Effector memory CD4-positive, alpha-beta T cell (primary cell): ENCODE measurements at regions not wholly inside any gene's neighbourhood (a gene's known extent, or its start where the extent isn't known, plus 50 kb on each side); places are given as distances from the start of the nearest gene placed in this dataset.

Experiments
- DNase-seq, 3 donors: peaks; one replicate each; pipeline ENCODE4 v3.0.0-alpha.2; 2020
- H3K27ac ChIP-seq: 2 replicates; pipeline ENCODE4 v1.7.0; 2013; ENCODE audit warnings: mild to moderate bottlenecking, low read length, moderate library complexity; ENCODE audit not compliant: insufficient read depth, poor library complexity, severe bottlenecking
- H3K27me3 ChIP-seq: replicated peaks from 2 replicates; pipeline ENCODE4 v1.7.0; 2013; ENCODE audit warnings: mild to moderate bottlenecking, low read length; ENCODE audit not compliant: insufficient read depth, control insufficient read depth, poor library complexity, severe bottlenecking
- H3K36me3 ChIP-seq: 2 replicates; pipeline ENCODE4 v1.7.0; 2013; ENCODE audit warnings: mild to moderate bottlenecking, low read length, moderate library complexity; ENCODE audit not compliant: control insufficient read depth, insufficient read depth
- H3K4me1 ChIP-seq: 2 replicates; pipeline ENCODE4 v1.7.0; 2013; ENCODE audit warnings: low read length, mild to moderate bottlenecking; ENCODE audit not compliant: control insufficient read depth, insufficient read depth, poor library complexity, severe bottlenecking
- H3K4me3 ChIP-seq: 2 replicates; pipeline ENCODE4 v1.7.0; 2013; ENCODE audit warnings: low read length, low read depth, mild to moderate bottlenecking; ENCODE audit not compliant: insufficient read depth, poor library complexity, severe bottlenecking
- H3K9me3 ChIP-seq: 2 replicates; pipeline ENCODE4 v1.7.0; 2013; ENCODE audit warnings: mild to moderate bottlenecking, low read length, moderate library complexity; ENCODE audit not compliant: control insufficient read depth

DNA sequence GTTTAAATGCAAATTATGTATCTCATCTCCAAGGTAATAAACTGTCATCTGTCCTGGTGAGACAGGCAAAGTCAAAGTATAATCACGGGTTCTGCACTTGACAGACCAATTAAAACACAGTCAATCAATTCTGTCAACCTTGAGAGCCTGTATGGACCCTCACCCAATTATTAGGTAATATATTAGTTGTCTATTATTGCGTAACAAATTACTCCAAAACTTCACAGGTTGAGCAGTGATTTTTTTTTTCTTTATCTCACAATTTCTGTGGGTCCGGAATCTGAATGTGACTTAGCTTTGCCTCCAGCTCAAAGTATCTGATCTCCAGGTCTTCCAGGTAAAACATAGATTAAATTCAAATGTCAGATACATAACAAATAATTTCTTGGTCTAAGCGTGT, 707.4 kb upstream of the ARGLU1 start:
- Histone ChIP-seq H3K9me3 (no peaks in the 10 kb centered on the region), H3K27me3 (no peaks in the 10 kb centered on the region), H3K36me3 (no peaks in the 10 kb centered on the region), H3K4me1 (no peaks in the 10 kb centered on the region), H3K4me3 (no peak overlapping the region), H3K27ac (no peak overlapping the region)
- DNase-seq: no peak

DNA sequence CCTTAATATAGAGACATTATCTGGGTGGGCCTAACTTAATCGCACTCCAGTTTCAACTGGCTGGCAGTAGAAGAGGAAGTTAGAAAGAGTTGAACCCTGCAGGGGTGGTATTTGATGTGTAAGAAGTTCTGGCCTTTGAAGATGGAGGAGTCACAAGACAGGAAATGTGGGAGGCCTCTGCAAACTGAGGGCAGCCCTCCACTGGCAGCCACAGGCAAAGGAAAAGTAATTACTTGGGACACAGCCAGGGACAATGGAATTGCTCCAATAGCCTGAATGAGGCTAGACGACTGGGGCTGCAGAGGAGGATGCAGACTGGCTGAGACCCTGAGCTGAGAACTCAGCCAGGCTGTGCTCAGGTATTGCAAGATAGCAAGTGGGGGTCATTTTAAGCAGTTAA, 703.3 kb upstream of the ARGLU1 start:
- H3K27ac ChIP-seq: no peak overlapping the region
- H3K4me1 ChIP-seq: no peaks in the 10 kb centered on the region
- no peak for DNase-seq
- no peak overlapping the region for H3K4me3 ChIP-seq
- no peaks in the 10 kb centered on the region for H3K9me3 ChIP-seq
- H3K27me3 ChIP-seq: no peaks in the 10 kb centered on the region
- no peaks in the 10 kb centered on the region for H3K36me3 ChIP-seq

- H3K36me3 ChIP-seq: no peaks in the 10 kb centered on the region
- H3K9me3 ChIP-seq: no peaks in the 10 kb centered on the region
- no peak overlapping the region for H3K27ac ChIP-seq
- no peak overlapping the region for H3K4me3 ChIP-seq
- no peaks in the 10 kb centered on the region for H3K27me3 ChIP-seq
- no peak for DNase-seq
- no peaks in the 10 kb centered on the region for H3K4me1 ChIP-seq
These were observed 698.7 kb upstream of the ARGLU1 start for GRCh38 chr13:107266657-107267056.

- Histone ChIP-seq H3K9me3 (no peaks in the 10 kb centered on the region), H3K27me3 (no peaks in the 10 kb centered on the region), H3K4me1 (no peaks in the 10 kb centered on the region), H3K27ac (no peak overlapping the region), H3K4me3 (no peak overlapping the region), H3K36me3 (no peaks in the 10 kb centered on the region)
- DNase-seq: no peak
These were observed 690.8 kb upstream of the ARGLU1 start for GRCh38 chr13:107258599-107259187.

- no peak overlapping the region for H3K4me3 ChIP-seq
- no peaks in the 10 kb centered on the region for H3K4me1 ChIP-seq
- H3K9me3 ChIP-seq: no peaks in the 10 kb centered on the region
- H3K27me3 ChIP-seq: no peaks in the 10 kb centered on the region
- DNase-seq: no peak
- H3K36me3 ChIP-seq: no peaks in the 10 kb centered on the region
- H3K27ac ChIP-seq: no peak overlapping the region
These were observed 686.5 kb upstream of the ARGLU1 start for GRCh38 chr13:107254392-107254791.

DNA sequence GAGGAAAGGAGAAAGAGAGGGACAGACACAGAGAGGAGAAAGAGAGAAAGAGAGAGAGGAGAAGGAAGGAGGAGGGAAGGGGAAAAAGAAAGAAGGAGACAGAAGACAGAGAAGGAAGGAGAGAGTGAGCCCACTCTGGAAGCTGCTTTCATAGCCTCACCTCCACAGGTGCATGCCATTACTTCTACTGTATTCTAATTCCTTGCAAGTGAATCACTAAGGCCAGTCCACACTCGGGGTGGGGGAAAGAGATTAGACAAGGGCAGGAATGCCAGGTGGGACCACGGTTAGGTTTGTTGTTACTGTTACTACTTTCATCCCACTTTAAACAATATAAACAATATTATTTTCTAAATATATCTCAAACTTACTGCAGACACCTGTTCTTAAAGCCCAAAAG, 684.5 kb upstream of the ARGLU1 start:
- H3K36me3 ChIP-seq: no peaks in the 10 kb centered on the region
- H3K4me1 ChIP-seq: no peaks in the 10 kb centered on the region
- H3K27me3 ChIP-seq: no peaks in the 10 kb centered on the region
- no peaks in the 10 kb centered on the region for H3K9me3 ChIP-seq
- no peak overlapping the region for H3K27ac ChIP-seq
- DNase-seq: no peak
- no peak overlapping the region for H3K4me3 ChIP-seq

GRCh38 chr13:107252021-107252420, 684.1 kb upstream of the ARGLU1 start:
- Histone ChIP-seq H3K9me3 (no peaks in the 10 kb centered on the region), H3K27ac (no peak overlapping the region)
- no peak for DNase-seq

GRCh38 chr13:107251341-107251740, 683.4 kb upstream of the ARGLU1 start:
- Histone ChIP-seq H3K9me3 (no peaks in the 10 kb centered on the region), H3K27me3 (no peaks in the 10 kb centered on the region), H3K4me1 (no peaks in the 10 kb centered on the region), H3K4me3 (no peak overlapping the region), H3K36me3 (no peaks in the 10 kb centered on the region), H3K27ac (no peak overlapping the region)
- DNase-seq: no peak

More at GRCh38 chr13:107252021-107252420, 684.1 kb upstream of the ARGLU1 start:
- no peaks in the 10 kb centered on the region for H3K36me3 ChIP-seq
- no peaks in the 10 kb centered on the region for H3K27me3 ChIP-seq
- H3K4me3 ChIP-seq: no peak overlapping the region
- H3K4me1 ChIP-seq: no peaks in the 10 kb centered on the region

DNA sequence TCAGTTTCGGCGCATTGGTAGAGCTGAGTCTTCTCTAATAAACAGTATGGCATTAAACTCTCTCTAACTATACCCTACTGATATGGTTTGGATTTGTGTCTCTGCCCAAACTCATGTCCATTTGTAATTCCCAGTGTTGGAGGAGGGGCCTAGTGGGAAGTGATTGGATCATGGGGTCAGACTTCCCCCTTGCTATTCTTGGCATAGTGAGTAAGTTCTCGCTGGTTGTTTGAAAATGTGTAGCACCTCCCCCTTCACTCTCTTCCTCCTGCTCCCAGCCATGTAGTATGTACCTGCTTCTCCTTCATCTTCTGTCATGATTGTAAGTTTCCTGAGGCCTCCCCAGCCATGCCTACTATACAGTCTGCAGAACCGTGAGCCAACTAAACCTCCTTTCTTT, 682.7 kb upstream of the ARGLU1 start:
- Histone ChIP-seq H3K9me3 (no peaks in the 10 kb centered on the region), H3K27ac (no peak overlapping the region), H3K4me3 (no peak overlapping the region), H3K36me3 (no peaks in the 10 kb centered on the region), H3K4me1 (no peaks in the 10 kb centered on the region), H3K27me3 (no peaks in the 10 kb centered on the region)
- no peak for DNase-seq

DNA sequence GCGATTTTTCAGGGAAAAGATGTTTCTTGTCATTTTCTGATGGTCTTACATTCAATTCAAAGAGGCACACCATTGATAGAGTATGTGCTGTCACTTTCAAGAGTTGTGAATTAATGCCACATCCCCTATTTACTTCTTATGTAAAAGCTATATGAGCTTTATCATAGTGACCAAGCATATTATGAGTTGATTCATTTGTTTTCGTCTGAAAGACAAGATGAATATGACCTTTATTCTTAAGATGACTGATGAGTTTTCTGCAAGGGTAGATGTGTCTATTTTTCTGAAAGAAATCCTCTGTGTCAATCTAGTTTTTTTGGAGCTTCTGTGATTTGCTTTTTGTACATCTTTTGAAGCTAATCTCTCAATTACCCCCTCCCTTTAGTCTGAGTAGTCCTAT, 676.3 kb upstream of the ARGLU1 start:
- H3K27me3 ChIP-seq: no peaks in the 10 kb centered on the region
- H3K27ac ChIP-seq: no peak overlapping the region
- DNase-seq: no peak
- no peaks in the 10 kb centered on the region for H3K36me3 ChIP-seq
- no peaks in the 10 kb centered on the region for H3K9me3 ChIP-seq
- H3K4me3 ChIP-seq: no peak overlapping the region
- no peaks in the 10 kb centered on the region for H3K4me1 ChIP-seq
